Upper lobe of left lung (tissue), 4 donors: ENCODE measurements at regions not wholly inside any gene's neighbourhood (a gene's known extent, or its start where the extent isn't known, plus 50 kb on each side); places are given as distances from the start of the nearest gene placed in this dataset.

Experiments
- POLR2A ChIP-seq, 4 donors: fragments of 450-650 bp; IDR thresholded peaks; one replicate each; pipeline ENCODE4 v1.5.1; 2016 to 2017; ENCODE audit warnings: antibody characterized with exemption in 4 of 4, mild to moderate bottlenecking in 2 of 4
- POLR2AphosphoS5 ChIP-seq, 2 donors: sonication (generic); formaldehyde crosslinking; IDR thresholded peaks; one replicate each; pipeline ENCODE4 v1.5.1; 2017; ENCODE audit warnings: antibody characterized with exemption in 2 of 2
- TF ChIP-seq, protein P1 (sequence below), 6 experiments: fragments of 450-650 bp in 4 of 6; fragments of 200-600 bp in 2 of 6; sonication (generic) in 2 of 6; IDR thresholded peaks; one replicate each; pipeline ENCODE4 v1.5.1; 2016 to 2019; ENCODE audit warnings: antibody characterized with exemption in 6 of 6

DNA sequence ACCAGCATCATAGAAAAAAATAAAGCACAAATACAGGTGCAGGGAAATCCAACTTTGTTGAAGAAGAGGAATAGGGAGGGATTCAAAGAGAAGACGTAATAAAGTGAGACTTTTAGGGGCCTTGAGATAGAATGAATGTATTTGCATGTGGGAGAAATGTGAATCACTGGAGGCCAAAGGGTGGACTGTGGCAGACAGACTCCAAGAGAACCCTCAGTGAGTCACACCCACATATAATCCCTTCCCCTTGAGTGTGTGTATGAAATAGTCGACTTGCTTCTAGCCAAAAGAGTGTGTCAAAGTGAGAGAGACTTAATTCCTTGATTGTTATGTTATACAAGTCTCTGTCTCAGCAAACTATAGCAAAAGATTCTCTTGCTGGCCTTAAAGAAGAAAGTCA, 101.3 kb upstream of the GHITM start:
- TF ChIP-seq POLR2A (IDR thresholded peaks at IDR 0.05) (no peak), POLR2AphosphoS5 (IDR thresholded peaks at IDR 0.05) (no peak)
- TF ChIP-seq, protein P1, sequence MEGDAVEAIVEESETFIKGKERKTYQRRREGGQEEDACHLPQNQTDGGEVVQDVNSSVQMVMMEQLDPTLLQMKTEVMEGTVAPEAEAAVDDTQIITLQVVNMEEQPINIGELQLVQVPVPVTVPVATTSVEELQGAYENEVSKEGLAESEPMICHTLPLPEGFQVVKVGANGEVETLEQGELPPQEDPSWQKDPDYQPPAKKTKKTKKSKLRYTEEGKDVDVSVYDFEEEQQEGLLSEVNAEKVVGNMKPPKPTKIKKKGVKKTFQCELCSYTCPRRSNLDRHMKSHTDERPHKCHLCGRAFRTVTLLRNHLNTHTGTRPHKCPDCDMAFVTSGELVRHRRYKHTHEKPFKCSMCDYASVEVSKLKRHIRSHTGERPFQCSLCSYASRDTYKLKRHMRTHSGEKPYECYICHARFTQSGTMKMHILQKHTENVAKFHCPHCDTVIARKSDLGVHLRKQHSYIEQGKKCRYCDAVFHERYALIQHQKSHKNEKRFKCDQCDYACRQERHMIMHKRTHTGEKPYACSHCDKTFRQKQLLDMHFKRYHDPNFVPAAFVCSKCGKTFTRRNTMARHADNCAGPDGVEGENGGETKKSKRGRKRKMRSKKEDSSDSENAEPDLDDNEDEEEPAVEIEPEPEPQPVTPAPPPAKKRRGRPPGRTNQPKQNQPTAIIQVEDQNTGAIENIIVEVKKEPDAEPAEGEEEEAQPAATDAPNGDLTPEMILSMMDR (IDR thresholded peaks at IDR 0.05) = no peak
